ENCODE measurements at regions not wholly inside any gene's neighbourhood (a gene's known extent, or its start where the extent isn't known, plus 50 kb on each side); places are given as distances from the start of the nearest gene placed in this dataset.

DNA sequence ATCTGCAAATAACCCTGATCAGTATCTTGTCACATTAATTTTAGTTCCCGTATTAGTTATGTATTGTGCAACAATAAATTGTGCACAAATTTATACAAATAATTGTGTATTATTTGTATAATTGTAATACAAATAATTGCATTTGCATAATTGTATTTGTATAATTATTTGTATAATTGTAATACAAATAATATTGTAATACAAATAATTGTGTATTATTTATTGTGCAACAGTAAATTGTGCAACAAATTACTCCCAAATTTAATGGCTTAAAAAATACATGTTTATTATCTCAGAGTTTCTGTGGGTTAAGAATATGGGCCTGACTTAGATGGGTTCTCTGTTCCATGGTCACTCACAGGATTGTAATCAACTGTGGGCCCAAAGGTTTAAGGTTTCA is 86.2 kb upstream of the SAMSN1 start:
- Histone ChIP-seq H3K9me1 (ENCODE audit: control insufficient read depth, insufficient read depth, low read length) (no peaks in the 10 kb centered on the region), H3K9me3 (replicated peaks; ENCODE audit: control insufficient read depth, insufficient read depth, low read depth, low read length) (no peaks in the 10 kb centered on the region), H2AFZ (ENCODE audit: low read depth, low read length) (peak overlapping the region; percentile 54; the same call in 1 of the 2 replicates), H3K27ac (ENCODE audit: extremely low read depth, low read depth, low read length) (no peak overlapping the region), H3K4me2 (ENCODE audit: insufficient read depth, low read length) (no peak overlapping the region), H4K20me1 (replicated peaks; ENCODE audit: control insufficient read depth, insufficient read depth, low read length) (no peaks in the 10 kb centered on the region), H3K9ac (ENCODE audit: insufficient read depth in 1 of 2, low read depth in 2 of 2, low read length in 2 of 2) (no peak overlapping the region), H3K79me2 (ENCODE audit: control insufficient read depth, insufficient read depth, low read length) (no peaks in the 10 kb centered on the region), H3K27me3 (ENCODE audit: control insufficient read depth in 2 of 2, insufficient read depth in 2 of 2, low read length in 2 of 2) (no peaks in the 10 kb centered on the region), H3K4me3 (no peak overlapping the region), H3K36me3 (ENCODE audit: control insufficient read depth, insufficient read depth, low read length) (no peaks in the 10 kb centered on the region), H3K4me1 (replicated peaks in 1 of 2; ENCODE audit: control insufficient read depth in 2 of 2, insufficient read depth in 2 of 2, low read length in 2 of 2) (peaks cover 0 to 8% of the 10 kb centered on the region in 2 experiments; a peak in 2 of 5 replicates)
- no TSS peak for BruUV-seq (replicated peaks)
- POLR2A ChIA-PET, result no interaction called here
- TF ChIP-seq HDAC3 (IDR thresholded peaks at IDR 0.05; ENCODE audit: borderline replicate concordance, partially characterized antibody), result no peak
- TF ChIP-seq MECOM (CRISPR knock-in tag; IDR thresholded peaks at IDR 0.05), result no peak
- no peak for TF ChIP-seq ZNF507 (tag; conservative IDR thresholded peaks at IDR 0.05)
- no peak for TF ChIP-seq SMAD2 (IDR thresholded peaks at IDR 0.05; ENCODE audit: low read depth, low read length)
- no peak for TF ChIP-seq KLF1 (tag; IDR thresholded peaks at IDR 0.05)
- no peak for TF ChIP-seq GATAD2A (IDR thresholded peaks at IDR 0.05)
- no peak for TF ChIP-seq BACH1 (tag; IDR thresholded peaks at IDR 0.05)
- no peak for TF ChIP-seq SRSF7 (optimal IDR thresholded peaks at IDR 0.05; ENCODE audit: low read depth, low read length)
- no peak for TF ChIP-seq SREBF1 (IDR thresholded peaks at IDR 0.05; ENCODE audit: borderline replicate concordance, low read depth, low read length)
- peak; percentile 86 for TF ChIP-seq CEBPB (tag; IDR thresholded peaks at IDR 0.05)
- no peak for TF ChIP-seq TBL1XR1 (IDR thresholded peaks at IDR 0.05; ENCODE audit: low read length in 2 of 2)
- no peak for TF ChIP-seq CEBPG (CRISPR knock-in tag; IDR thresholded peaks at IDR 0.05)
- peak; percentile 67 to 92 for TF ChIP-seq CEBPG (tag; conservative IDR thresholded peaks at IDR 0.05 in 1 of 2, IDR thresholded peaks at IDR 0.05 in 1 of 2)
- TF ChIP-seq TEAD1 (CRISPR knock-in tag; IDR thresholded peaks at IDR 0.05), result no peak
- no peak for TF ChIP-seq ZFPM2 (CRISPR knock-in tag; IDR thresholded peaks at IDR 0.05)
- TF ChIP-seq, protein P1, sequence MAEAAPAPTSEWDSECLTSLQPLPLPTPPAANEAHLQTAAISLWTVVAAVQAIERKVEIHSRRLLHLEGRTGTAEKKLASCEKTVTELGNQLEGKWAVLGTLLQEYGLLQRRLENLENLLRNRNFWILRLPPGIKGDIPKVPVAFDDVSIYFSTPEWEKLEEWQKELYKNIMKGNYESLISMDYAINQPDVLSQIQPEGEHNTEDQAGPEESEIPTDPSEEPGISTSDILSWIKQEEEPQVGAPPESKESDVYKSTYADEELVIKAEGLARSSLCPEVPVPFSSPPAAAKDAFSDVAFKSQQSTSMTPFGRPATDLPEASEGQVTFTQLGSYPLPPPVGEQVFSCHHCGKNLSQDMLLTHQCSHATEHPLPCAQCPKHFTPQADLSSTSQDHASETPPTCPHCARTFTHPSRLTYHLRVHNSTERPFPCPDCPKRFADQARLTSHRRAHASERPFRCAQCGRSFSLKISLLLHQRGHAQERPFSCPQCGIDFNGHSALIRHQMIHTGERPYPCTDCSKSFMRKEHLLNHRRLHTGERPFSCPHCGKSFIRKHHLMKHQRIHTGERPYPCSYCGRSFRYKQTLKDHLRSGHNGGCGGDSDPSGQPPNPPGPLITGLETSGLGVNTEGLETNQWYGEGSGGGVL (CRISPR knock-in tag; IDR thresholded peaks at IDR 0.05), result no peak
- no peak for DNase-seq (ENCODE audit: extremely low read depth in 1 of 4, low spot score in 3 of 4)
- ATAC-seq, result no peak
- intact Hi-C loops (cut with micrococcal nuclease), result no loop called here
- in situ Hi-C loops (cut with MboI), result no loop called here
- CTCF ChIA-PET (ENCODE audit: low intra/inter-chr PET ratio), result no interaction called here
- WGBS (ENCODE audit: insufficient coverage, low coverage, missing lambda C conversion rate), result 95% methylated on average over 1 of the region's 1 CpG
- no peak for FAIRE-seq

Data from K562 (cell line).